Panc1 (cell line): ENCODE measurements at regions not wholly inside any gene's neighbourhood (a gene's known extent, or its start where the extent isn't known, plus 50 kb on each side); places are given as distances from the start of the nearest gene placed in this dataset.
A peak's percentile ranks its signal among the peaks of the same experiment; 100 is the strongest.

ENCODE experiments used
- CTCF ChIP-seq: fragments of 450-650 bp; IDR thresholded peaks from 2 replicates; pipeline ENCODE4 v1.5.1; 2017; ENCODE audit warnings: mild to moderate bottlenecking
- POLR2AphosphoS5 ChIP-seq: IDR thresholded peaks from 2 replicates; pipeline ENCODE4 v1.6.1; 2012; ENCODE audit warnings: mild to moderate bottlenecking, low read depth, low read length, moderate library complexity
- REST ChIP-seq, 2 experiments: IDR thresholded peaks; 2 replicates each; pipeline ENCODE4 v1.6.1; 2011 to 2012; ENCODE audit warnings: low read depth in 2 of 2, control low read depth in 1 of 2, low read length in 1 of 2, mild to moderate bottlenecking in 1 of 2, moderate library complexity in 1 of 2; ENCODE audit not compliant: insufficient read depth in 1 of 2
- SIN3A ChIP-seq: IDR thresholded peaks from 2 replicates; pipeline ENCODE4 v1.6.1; 2012; ENCODE audit warnings: low read depth, mild to moderate bottlenecking, low read length, moderate library complexity, borderline replicate concordance; ENCODE audit not compliant: insufficient read depth
- TCF7L2 ChIP-seq: IDR thresholded peaks from 2 replicates; pipeline ENCODE4 v1.6.1; 2011; ENCODE audit warnings: mild to moderate bottlenecking, low read depth, low read length, inconsistent platforms

GRCh38 chr13:64529874-64530485, 2700.2 kb downstream of the PCDH9 start:
- TF ChIP-seq REST (IDR thresholded peaks at IDR 0.05; ENCODE audit: insufficient read depth in 1 of 2, low read depth in 2 of 2, low read length in 1 of 2) (no peak), CTCF (peak; percentile 39; the same call in 1 of the 2 replicates), POLR2AphosphoS5 (no peak), TCF7L2 (no peak), SIN3A (no peak)
